ENCODE measurements at regions not wholly inside any gene's neighbourhood (a gene's known extent, or its start where the extent isn't known, plus 50 kb on each side); places are given as distances from the start of the nearest gene placed in this dataset.

GRCh38 chr2:121902171-121902591 lies 146.7 kb downstream of the TSN start:
- no peak for DNase-seq

DNA sequence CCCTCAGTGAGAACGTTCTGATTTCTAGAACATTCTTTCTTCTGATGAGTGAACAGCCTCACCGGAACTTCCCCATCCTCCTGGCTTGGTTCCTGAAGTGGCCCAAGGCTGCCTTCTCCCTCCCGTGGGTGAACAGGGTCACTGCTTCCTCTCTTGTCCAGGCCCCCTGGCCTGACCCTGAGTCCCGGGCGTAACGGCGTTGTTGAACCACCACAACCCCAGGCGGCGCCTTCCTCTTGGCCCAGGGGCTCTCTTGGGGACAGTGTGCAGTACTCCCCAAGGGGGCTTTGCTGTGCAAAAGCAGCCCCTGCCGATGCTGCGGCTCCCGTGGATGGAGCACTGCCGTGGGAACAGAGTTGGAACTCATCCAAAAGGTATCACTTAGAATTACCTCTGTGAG lies 147.2 kb downstream of the TSN start:
- no peak for DNase-seq

- no peak for DNase-seq
These were observed 147.7 kb downstream of the TSN start for GRCh38 chr2:121903037-121903689.

GRCh38 chr2:121904656-121905055 lies 149.2 kb downstream of the TSN start:
- DNase-seq, result no peak

DNA sequence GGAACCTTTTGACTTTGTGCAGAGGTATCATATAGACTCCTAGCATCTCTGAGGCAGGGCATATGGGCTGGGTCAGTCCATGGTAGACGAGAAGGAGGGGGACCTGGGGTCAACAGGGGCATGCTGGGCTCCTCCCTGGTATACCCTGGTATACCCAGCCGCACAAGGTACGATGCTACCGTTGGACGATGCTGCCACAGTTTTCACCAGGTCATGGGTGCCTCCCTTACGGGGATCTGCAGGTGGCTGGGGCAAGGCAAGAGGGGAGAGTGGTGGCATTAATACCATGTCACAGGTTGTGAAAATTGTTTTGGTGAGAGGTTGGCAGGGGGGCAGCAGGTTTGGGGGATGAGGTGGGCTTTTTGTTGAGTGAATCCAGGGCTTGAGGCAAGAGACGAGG lies 149.8 kb downstream of the TSN start:
- no peak for DNase-seq

- no peak for DNase-seq
These were observed 150.7 kb downstream of the TSN start for GRCh38 chr2:121906170-121906569.

- DNase-seq, result no peak
These were observed 152.5 kb downstream of the TSN start for GRCh38 chr2:121907928-121908327.

DNA sequence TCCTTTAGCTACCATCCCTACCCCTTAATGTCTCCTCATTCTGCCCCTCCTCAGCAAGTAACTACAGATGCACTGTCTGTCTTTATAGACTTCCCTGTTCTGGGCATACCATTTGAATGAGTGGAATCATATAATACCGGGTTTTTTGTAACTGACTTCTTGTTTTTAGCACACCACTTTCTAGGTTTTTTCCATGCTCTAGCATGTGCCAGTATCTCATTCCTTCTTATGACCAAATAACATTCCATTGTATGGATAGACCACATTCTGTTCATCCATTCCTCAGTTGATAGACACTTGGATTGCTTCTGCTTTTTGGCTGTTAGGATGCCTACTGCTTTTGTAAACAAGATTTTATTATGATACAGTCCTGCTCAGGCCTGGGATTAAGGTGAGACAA lies 154.7 kb downstream of the TSN start:
- no peak for DNase-seq

- DNase-seq, result no peak
These were observed 155.6 kb downstream of the TSN start for GRCh38 chr2:121911036-121911435.

DNA sequence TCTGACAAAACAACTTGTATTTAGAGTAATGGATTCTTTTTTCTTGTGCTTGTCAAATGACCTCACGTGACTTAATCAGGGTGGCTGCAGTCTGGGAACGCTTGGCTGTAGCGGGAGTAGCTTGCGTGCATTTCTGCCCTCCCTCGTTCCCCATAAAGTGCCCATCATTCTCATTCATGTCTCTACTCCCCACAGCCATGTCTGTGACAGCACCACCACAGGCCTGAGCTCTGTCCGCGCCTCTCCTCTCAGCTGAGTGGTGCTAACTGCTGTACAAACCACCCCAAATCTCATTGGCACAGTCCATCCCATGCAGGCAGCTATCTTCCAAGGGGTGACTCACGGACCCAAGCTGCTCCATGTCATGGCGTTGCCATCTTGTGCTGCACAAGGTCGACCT lies 161.7 kb downstream of the TSN start:
- no peak for DNase-seq

DNA sequence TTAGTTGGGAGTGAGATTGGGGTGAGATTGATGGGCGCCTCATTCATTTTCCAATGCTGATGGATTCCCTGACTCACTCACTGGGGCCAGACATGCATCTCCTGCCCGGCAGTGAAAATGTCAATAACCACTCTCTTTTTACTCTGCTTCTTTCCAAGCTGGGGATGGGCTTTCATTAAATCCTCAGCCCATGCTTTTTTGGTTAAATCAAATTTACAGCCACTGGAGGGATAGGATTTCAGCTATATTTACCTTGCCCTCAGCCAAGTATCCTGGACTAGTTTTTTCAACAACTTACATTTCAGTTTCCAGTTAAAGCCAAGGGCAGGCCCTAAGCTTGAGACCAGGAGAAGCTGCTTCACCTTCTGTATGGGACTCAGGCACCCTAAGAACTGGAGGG lies 162.8 kb downstream of the TSN start:
- DNase-seq, result no peak

GRCh38 chr2:121919803-121920202 lies 164.4 kb downstream of the TSN start:
- DNase-seq, result no peak

DNA sequence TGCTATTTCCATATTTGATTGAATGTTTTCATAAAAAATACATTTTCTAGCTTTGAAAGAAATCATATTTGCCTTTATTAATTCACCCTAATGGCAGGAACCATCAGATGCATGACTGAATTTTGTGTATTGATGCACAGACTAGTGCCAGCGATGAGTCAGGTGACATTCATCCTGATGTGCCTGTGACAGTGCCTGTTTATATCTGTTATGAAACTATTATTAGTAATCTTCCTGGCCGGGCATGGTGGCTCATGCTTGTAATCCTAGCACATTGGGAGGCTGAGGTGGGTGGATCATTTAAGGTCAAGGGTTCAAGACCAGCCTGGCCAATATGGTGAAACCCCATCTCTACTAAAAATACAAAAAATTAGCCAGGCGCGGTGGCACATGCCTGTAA lies 170.0 kb downstream of the TSN start:
- DNase-seq, result no peak

GRCh38 chr2:121943285-121943684 lies 187.8 kb downstream of the TSN start:
- DNase-seq, result no peak

DNA sequence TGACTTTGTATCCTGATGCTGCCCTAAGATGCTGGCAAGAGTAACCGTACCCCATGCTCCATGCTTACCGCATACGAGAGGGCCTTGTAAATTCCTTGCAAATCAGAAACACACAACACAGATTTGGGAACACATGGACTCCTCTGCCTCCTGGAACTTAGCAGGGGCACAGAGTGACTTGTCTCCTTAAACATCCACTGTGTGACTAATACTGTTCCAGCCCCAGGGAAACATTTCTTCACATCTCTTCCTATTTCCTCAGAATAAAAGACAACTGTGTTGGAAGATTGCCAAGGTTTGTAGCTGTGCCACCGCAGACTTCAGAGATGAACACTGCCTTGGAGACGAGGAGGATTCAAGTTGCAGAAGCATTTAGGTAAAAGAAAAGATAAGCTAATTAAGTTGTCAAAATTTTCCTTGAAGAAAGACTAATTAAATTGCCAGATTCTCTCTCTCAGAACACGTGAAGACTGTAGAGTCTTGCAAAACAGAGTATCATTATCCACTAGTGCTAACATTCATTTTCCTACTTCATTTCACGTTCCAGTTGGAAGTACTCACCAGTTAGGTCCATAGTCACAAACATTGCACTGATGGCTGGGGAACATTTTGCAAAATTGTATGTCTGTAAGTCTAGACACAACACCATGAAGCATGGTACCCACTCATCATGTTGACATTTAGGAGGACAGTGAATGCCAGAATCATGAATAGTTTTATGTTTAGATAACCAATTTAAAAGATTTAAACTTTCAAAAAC lies 188.8 kb downstream of the TSN start:
- DNase-seq, result no peak

- DNase-seq, result no peak
These were observed 192.2 kb downstream of the TSN start for GRCh38 chr2:121947674-121948073.

DNA sequence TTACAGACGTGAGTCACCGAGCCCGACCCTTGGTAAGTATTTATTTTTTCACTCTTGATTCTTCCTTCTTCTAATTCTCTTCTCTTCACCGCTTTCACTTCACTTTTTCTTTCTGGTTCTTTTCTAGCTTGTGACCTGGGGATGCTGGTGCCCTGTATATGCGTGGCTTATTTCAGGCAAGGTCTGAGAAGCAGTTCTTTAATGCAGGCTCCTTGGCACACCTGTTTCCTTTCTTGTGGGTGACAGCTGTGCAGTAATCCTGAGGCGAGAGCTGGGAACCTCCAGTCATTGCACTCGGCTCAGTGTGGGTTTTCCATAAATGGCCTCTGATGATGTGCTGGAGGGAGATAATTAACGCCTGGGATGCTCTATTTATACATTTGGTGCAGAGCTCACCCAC lies 193.8 kb downstream of the TSN start:
- DNase-seq, result no peak

DNA sequence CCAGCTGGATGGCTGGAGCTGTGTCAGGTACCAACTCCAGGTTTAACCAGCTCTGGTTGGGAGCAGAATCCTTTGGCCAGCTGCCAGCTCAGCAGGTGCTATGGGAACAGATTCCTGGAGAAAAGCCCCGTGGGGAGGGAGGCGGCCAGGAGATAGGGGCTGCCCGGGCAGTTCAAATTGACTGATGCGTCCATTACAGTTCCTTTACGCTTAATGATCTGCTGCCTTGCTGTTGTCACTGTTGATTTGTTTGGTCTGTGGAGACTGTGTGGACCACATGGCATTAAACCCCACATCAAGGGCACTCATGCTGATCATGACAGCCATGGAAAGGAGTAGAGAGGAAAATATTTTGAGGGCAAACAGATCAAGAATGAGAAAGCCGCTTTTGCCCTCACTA lies 200.0 kb downstream of the TSN start:
- no peak for DNase-seq

GRCh38 chr2:121955872-121956271 lies 200.4 kb downstream of the TSN start:
- no peak for DNase-seq

DNA sequence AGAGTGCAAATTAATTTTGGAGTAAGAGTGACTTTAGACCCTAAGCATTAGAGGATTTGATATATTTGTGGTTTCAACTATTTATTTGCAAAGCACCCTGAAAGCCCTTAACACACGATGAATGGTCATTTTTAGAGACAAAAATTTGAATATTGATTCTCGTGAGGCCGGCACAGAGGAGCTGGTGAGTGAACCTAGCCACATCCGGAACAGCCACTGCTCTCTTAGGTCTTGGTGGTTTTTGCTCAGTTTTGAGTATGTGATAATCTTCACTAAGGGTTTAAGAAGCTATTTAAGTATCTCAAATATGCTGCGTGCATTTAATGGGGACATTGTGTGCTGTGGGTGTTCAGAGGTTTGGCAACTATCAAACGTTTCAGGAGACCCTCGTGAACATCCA lies 204.8 kb downstream of the TSN start:
- DNase-seq, result no peak

GRCh38 chr2:121961761-121962160 lies 206.3 kb downstream of the TSN start:
- no peak for DNase-seq

DNA sequence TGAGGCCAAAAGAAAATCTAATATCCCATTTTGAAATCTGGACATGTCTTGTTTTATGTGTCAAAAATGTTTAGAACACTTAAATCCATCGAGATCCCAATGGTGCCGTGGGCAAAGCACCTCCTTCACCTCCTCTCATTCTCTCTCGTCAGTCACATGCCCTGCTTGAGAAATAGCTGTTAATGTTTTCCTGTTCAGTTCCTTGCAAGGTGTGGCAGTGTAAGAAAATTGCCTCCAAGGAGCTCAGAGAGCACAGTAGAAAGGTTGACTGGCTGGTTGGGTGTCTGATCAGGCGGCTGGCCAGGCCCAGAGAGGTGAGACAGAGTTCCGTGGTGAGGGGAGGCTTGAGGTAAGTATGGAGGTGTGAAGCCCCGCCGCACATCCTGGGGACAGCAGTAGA lies 210.2 kb downstream of the TSN start:
- DNase-seq, result no peak

GRCh38 chr2:121966663-121967062 lies 211.2 kb downstream of the TSN start:
- no peak for DNase-seq

- no peak for DNase-seq
These were observed 213.7 kb downstream of the TSN start for GRCh38 chr2:121969166-121969565.
